AG09319 (cell line): ENCODE measurements at regions not wholly inside any gene's neighbourhood (a gene's known extent, or its start where the extent isn't known, plus 50 kb on each side); places are given as distances from the start of the nearest gene placed in this dataset.

ENCODE experiments used
- DNase-seq: peaks from one replicate; pipeline ENCODE4 v3.0.0-alpha.2; 2010; ENCODE audit warnings: low read depth; ENCODE audit errors: extremely low read depth
- CTCF ChIP-seq: IDR thresholded peaks from 2 replicates; pipeline ENCODE4 v1.5.1; 2011; ENCODE audit warnings: low read depth, mild to moderate bottlenecking, inconsistent platforms, low read length, moderate library complexity

- DNase-seq: no peak
- TF ChIP-seq CTCF: no peak
Observed at GRCh38 chr11:119885861-119886567, 157.0 kb upstream of the NECTIN1 start.

GRCh38 chr11:119885067-119885466 is 156.1 kb upstream of the NECTIN1 start:
- no peak for TF ChIP-seq CTCF
- DNase-seq: no peak

GRCh38 chr11:119882316-119882715 is 153.3 kb upstream of the NECTIN1 start:
- TF ChIP-seq CTCF: no peak
- DNase-seq: no peak

GRCh38 chr11:119880873-119881272 is 151.9 kb upstream of the NECTIN1 start:
- DNase-seq: no peak
- no peak for TF ChIP-seq CTCF

- no peak for DNase-seq
- TF ChIP-seq CTCF: no peak
Observed at GRCh38 chr11:119880143-119880542, 151.1 kb upstream of the NECTIN1 start.

- no peak for DNase-seq
Observed at GRCh38 chr11:119878990-119879389, 150.0 kb upstream of the NECTIN1 start.

GRCh38 chr11:119876841-119877240 is 147.8 kb upstream of the NECTIN1 start:
- DNase-seq: no peak
- TF ChIP-seq CTCF: no peak

More at GRCh38 chr11:119878990-119879389, 150.0 kb upstream of the NECTIN1 start:
- no peak for TF ChIP-seq CTCF
